ENCODE measurements at regions not wholly inside any gene's neighbourhood (a gene's known extent, or its start where the extent isn't known, plus 50 kb on each side); places are given as distances from the start of the nearest gene placed in this dataset.
A peak's percentile ranks its signal among the peaks of the same experiment; 100 is the strongest.
"Not testable (repeated sequence)": the region's sequence is repeated elsewhere in the genome, so short reads cannot be mapped to it uniquely, and the experiment has no call there.

GRCh38 chr5:66417781-66418180 lies 178.4 kb upstream of the MAST4 start:
- no peak for DNase-seq (ENCODE audit: low spot score)

- no peak for DNase-seq (ENCODE audit: low spot score)
Measured at GRCh38 chr5:66423484-66423883, 172.7 kb upstream of the MAST4 start.

GRCh38 chr5:66425842-66426241 lies 170.4 kb upstream of the MAST4 start:
- DNase-seq (ENCODE audit: low spot score) = no peak

- DNase-seq (ENCODE audit: low spot score) = no peak
Measured at GRCh38 chr5:66426259-66427138, 169.7 kb upstream of the MAST4 start.

- no peak for DNase-seq (ENCODE audit: low spot score)
Measured at GRCh38 chr5:66427139-66427442, 169.1 kb upstream of the MAST4 start.

GRCh38 chr5:66436721-66437120 lies 159.5 kb upstream of the MAST4 start:
- peak; percentile 9 for DNase-seq (ENCODE audit: low spot score)

GRCh38 chr5:66438087-66438486 lies 158.1 kb upstream of the MAST4 start:
- DNase-seq (ENCODE audit: low spot score) = no peak

- no peak for DNase-seq (ENCODE audit: low spot score)
Measured at GRCh38 chr5:66438696-66439095, 157.5 kb upstream of the MAST4 start.

GRCh38 chr5:66440202-66440680 lies 156.0 kb upstream of the MAST4 start:
- no peak for DNase-seq (ENCODE audit: low spot score)

GRCh38 chr5:66441351-66441750 lies 154.8 kb upstream of the MAST4 start:
- DNase-seq (ENCODE audit: low spot score) = no peak

GRCh38 chr5:66442951-66443445 lies 153.2 kb upstream of the MAST4 start:
- DNase-seq (ENCODE audit: low spot score) = no peak

- DNase-seq (ENCODE audit: low spot score) = no peak
Measured at GRCh38 chr5:66443462-66444130, 152.6 kb upstream of the MAST4 start.

GRCh38 chr5:66448070-66448469 lies 148.1 kb upstream of the MAST4 start:
- DNase-seq (ENCODE audit: low spot score) = not testable (repeated sequence)

- no peak for DNase-seq (ENCODE audit: low spot score)
Measured at GRCh38 chr5:66450237-66450636, 146.0 kb upstream of the MAST4 start.

- DNase-seq (ENCODE audit: low spot score) = no peak
Measured at GRCh38 chr5:66450988-66451387, 145.2 kb upstream of the MAST4 start.

- no peak for DNase-seq (ENCODE audit: low spot score)
Measured at GRCh38 chr5:66452109-66452508, 144.1 kb upstream of the MAST4 start.

- no peak for DNase-seq (ENCODE audit: low spot score)
Measured at GRCh38 chr5:66454186-66455078, 141.8 kb upstream of the MAST4 start.

- DNase-seq (ENCODE audit: low spot score) = no peak
Measured at GRCh38 chr5:66459728-66460127, 136.5 kb upstream of the MAST4 start.

- DNase-seq (ENCODE audit: low spot score) = no peak
Measured at GRCh38 chr5:66467564-66467963, 128.6 kb upstream of the MAST4 start.

- DNase-seq (ENCODE audit: low spot score) = no peak
Measured at GRCh38 chr5:66469684-66470083, 126.5 kb upstream of the MAST4 start.

- DNase-seq (ENCODE audit: low spot score) = no peak
Measured at GRCh38 chr5:66472010-66472409, 124.2 kb upstream of the MAST4 start.

- DNase-seq (ENCODE audit: low spot score) = no peak
Measured at GRCh38 chr5:66475731-66476130, 120.5 kb upstream of the MAST4 start.

Measured in HuH-7.5 (cell line).